HAP-1 (cell line): ENCODE measurements at regions not wholly inside any gene's neighbourhood (a gene's known extent, or its start where the extent isn't known, plus 50 kb on each side); places are given as distances from the start of the nearest gene placed in this dataset.

ENCODE experiments used
- DNase-seq, 2 experiments: peaks; one replicate each; pipeline ENCODE4 v3.0.0-alpha.2; 2016 to 2020; ENCODE audit warnings: low spot score in 2 of 2
- H3K27me3 ChIP-seq: fragments of 250-450 bp; sonication (Bioruptor Pico); 2 replicates; pipeline ENCODE4 v1.5.1; 2020; ENCODE audit warnings: low read depth, mild to moderate bottlenecking, moderate library complexity
- H3K36me3 ChIP-seq: fragments of 250-450 bp; sonication (Bioruptor Pico); replicated peaks from 2 replicates; pipeline ENCODE4 v1.5.1; 2020; ENCODE audit warnings: mild to moderate bottlenecking
- H3K4me1 ChIP-seq: fragments of 250-450 bp; sonication (Bioruptor Pico); 2 replicates; pipeline ENCODE4 v1.5.1; 2020; ENCODE audit warnings: mild to moderate bottlenecking
- H3K4me3 ChIP-seq: fragments of 250-450 bp; sonication (Bioruptor Pico); 2 replicates; pipeline ENCODE4 v1.5.1; 2020; ENCODE audit warnings: mild to moderate bottlenecking, moderate library complexity
- H3K9me3 ChIP-seq: fragments of 250-450 bp; sonication (Bioruptor Pico); 2 replicates; pipeline ENCODE4 v1.5.1; 2020; ENCODE audit warnings: mild to moderate bottlenecking, moderate library complexity
- in situ Hi-C: fragments of 300-500 bp; cut with MboI; formaldehyde crosslinking; loops from 3 replicates; pipeline ENCODE4 v1.14.3; 2020; ENCODE audit warnings: low sequenced_read_pairs, inconsistent platforms, mixed read lengths

DNA sequence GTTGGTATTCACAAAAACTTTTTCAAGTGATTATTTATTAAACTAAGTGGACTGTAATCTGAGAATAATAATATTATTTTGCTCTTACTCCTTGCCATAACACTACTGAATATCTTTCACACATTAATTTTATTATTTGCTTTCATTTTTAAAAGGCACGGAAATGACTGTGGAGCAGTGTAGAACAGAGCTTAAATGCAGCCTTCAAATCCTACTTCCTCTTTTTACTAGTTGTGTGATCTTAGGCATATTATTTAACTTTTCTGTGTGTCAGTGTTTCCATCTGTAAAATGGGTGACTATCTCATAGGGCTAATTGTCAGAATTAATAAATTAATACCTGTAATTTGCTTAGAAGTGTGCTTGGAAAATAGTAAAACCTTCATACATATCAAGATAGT lies 55.5 kb upstream of the SLC8A1 start:
- no peak for DNase-seq
- H3K36me3 ChIP-seq = no peaks in the 10 kb centered on the region
- in situ Hi-C loops = no loop called here
- H3K27me3 ChIP-seq = peaks cover 35% of the 10 kb centered on the region
- H3K4me1 ChIP-seq = no peaks in the 10 kb centered on the region
- H3K9me3 ChIP-seq = no peaks in the 10 kb centered on the region
- no peak overlapping the region for H3K4me3 ChIP-seq

DNA sequence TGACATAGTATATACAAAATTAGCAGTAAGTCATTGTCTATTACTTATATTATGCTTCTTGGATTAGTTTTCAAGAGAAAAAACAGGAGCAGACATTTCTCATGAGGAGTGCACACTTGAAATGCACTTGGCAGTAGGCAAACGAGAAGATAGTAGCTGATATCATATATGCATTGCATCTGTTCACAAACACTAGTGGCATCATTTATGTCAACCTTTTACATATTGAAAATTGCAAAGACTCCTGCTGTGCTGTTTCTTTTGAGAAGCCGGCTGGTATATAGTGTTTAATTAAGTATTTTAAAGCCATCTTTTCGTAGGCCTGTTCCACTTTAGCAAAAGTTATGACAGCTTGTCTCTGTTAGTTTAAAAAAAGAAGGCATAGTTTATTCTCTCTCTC lies 58.4 kb upstream of the SLC8A1 start:
- no peak for DNase-seq
- H3K4me3 ChIP-seq = no peak overlapping the region
- H3K27me3 ChIP-seq = peaks cover 27% of the 10 kb centered on the region
- in situ Hi-C loops = no loop called here
- H3K36me3 ChIP-seq = no peaks in the 10 kb centered on the region
- no peaks in the 10 kb centered on the region for H3K9me3 ChIP-seq
- no peaks in the 10 kb centered on the region for H3K4me1 ChIP-seq

DNA sequence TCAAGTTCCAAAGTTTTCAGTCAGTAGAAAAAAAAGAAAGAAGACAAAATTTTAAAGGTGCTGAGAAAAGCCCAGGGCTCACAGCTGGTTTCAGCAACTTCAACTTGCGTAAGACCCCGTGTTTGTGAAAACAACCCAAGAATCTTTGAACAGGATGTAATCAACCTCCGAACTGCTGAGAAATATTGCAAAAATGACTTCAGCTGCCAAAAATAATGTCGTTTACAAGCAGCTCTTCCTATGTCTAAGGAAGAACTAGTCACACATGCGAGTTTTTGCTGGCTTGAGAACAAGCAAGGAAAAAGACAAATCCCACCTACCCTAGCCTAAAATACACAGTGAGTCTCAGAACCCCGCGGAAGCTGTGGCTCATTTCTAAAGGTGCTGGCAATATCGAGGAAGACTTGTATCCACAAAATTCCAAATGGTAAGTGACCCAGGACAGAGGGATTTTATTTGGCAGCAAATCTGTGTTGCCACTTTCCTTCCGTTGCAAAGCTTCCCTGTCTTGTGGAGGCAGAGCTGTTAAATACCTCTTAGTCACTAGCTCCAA lies 59.8 kb upstream of the SLC8A1 start:
- Histone ChIP-seq H3K27me3 (peaks cover 23% of the 10 kb centered on the region), H3K9me3 (no peaks in the 10 kb centered on the region), H3K36me3 (no peaks in the 10 kb centered on the region), H3K4me1 (no peaks in the 10 kb centered on the region), H3K4me3 (no peak overlapping the region)
- in situ Hi-C loops = no loop called here
- DNase-seq = no peak

DNA sequence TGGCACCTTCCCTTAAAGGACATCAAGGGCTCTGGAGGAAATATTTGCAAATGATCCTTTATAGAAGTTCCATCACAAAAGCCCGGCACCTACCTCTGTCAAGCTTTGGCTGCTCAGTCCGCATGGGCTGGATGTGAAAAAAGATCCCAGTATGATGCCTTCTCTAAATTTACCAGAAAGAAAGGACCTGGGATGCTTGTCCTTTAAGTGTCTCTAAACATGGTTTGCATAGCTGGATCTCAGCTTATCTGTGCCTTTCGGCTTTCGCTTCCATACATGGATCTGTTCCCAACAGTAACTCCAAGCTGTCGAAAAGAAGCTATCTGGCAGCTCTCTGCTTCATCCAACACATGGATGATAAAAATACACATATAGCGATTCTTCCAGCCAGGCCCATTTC lies 60.4 kb upstream of the SLC8A1 start:
- Histone ChIP-seq H3K36me3 (no peaks in the 10 kb centered on the region), H3K4me1 (no peaks in the 10 kb centered on the region), H3K4me3 (no peak overlapping the region), H3K27me3 (peaks cover 23% of the 10 kb centered on the region), H3K9me3 (no peaks in the 10 kb centered on the region)
- DNase-seq = no peak
- in situ Hi-C loops = no loop called here

DNA sequence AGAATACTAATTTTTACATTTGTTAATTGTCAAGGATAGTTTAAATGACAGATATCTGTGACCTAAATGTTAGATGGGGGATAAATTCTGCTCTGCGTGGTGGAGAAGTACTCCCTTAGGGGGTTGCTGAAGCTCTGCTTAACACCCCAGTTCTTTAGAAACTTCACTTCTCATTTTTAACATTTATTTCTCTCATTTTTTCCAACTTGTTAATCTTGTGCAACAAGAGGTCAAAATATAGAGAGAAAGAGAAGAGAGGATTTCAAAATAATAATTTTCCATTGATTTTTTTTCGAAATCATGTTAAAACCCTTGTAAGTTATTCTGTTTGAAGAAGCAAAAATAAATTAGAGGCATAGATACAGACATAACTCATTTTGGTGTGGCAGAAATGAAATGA lies 61.3 kb upstream of the SLC8A1 start:
- no peak for DNase-seq
- H3K4me1 ChIP-seq = no peaks in the 10 kb centered on the region
- peaks cover 23% of the 10 kb centered on the region for H3K27me3 ChIP-seq
- H3K4me3 ChIP-seq = no peak overlapping the region
- H3K9me3 ChIP-seq = no peaks in the 10 kb centered on the region
- in situ Hi-C loops = no loop called here
- no peaks in the 10 kb centered on the region for H3K36me3 ChIP-seq

DNA sequence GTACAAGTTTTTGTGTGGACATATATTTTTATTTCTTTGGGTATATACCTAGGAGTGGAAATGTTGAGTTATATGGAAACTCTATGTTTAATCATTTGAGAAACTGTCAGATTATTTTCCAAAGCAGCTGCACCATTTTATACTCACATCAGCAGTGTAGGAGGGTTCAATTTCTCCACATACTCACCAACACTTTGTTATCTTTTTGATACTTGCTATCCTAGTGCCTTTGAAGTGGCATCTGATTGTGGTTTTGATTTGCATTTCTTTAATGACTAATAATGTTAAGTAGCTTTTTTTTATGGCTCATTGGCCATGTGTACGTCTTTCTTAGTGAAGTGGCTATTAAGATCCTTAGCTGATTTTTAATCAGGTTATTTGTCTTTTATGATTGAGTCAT lies 64.7 kb upstream of the SLC8A1 start:
- H3K9me3 ChIP-seq = no peaks in the 10 kb centered on the region
- no peaks in the 10 kb centered on the region for H3K4me1 ChIP-seq
- no peak for DNase-seq
- no peaks in the 10 kb centered on the region for H3K36me3 ChIP-seq
- in situ Hi-C loops = no loop called here
- H3K27me3 ChIP-seq = peaks cover 7% of the 10 kb centered on the region; the same call in 1 of the 2 replicates
- no peak overlapping the region for H3K4me3 ChIP-seq

DNA sequence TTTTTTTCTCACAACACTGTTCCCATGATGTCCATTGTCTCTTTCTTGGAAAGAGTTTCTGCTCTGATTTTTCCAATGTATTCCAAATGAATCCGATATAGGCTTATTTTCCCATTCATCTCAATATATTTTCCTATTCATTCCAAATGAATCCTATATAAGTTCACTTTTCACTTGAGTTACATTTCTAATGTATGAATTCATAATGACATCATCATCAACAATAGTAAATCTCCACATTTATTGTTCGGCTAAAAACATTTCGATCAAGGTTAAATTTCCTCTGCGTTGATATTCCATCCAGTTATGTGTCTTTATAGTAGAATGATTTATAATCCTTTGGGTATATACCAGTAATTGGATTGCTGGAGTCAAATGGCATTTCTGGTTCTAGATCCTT lies 76.7 kb upstream of the SLC8A1 start:
- peaks cover 8% of the 10 kb centered on the region for H3K4me1 ChIP-seq
- in situ Hi-C loops = no loop called here
- H3K27me3 ChIP-seq = peaks cover 9% of the 10 kb centered on the region
- DNase-seq = no peak
- no peak overlapping the region for H3K4me3 ChIP-seq
- H3K9me3 ChIP-seq = no peaks in the 10 kb centered on the region
- H3K36me3 ChIP-seq = no peaks in the 10 kb centered on the region

DNA sequence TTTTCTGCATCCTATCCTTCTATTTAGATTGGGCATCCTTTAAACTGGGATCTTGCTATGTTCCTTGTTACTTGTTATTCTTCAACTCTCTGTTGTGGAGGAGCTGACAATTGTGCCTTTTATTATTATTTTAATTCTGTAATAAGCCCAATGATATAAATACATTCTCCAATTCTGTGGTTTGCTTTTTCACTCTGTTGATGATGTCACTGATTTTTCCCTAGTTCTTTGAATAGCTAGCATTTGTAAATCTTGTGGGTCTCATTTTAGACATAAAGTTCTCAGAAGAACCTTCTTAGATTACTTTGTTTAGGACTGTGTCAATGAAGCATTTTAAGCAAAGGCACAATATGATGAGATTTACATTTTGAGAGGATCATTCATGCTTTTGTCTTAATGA lies 79.5 kb upstream of the SLC8A1 start:
- in situ Hi-C loops = no loop called here
- Histone ChIP-seq H3K9me3 (no peaks in the 10 kb centered on the region), H3K4me3 (no peak overlapping the region), H3K27me3 (0 out of 2 replicates have a peak, but pooled peaks cover 2% of the 10 kb centered on the region), H3K4me1 (peaks cover 21% of the 10 kb centered on the region), H3K36me3 (no peaks in the 10 kb centered on the region)
- DNase-seq = no peak

DNA sequence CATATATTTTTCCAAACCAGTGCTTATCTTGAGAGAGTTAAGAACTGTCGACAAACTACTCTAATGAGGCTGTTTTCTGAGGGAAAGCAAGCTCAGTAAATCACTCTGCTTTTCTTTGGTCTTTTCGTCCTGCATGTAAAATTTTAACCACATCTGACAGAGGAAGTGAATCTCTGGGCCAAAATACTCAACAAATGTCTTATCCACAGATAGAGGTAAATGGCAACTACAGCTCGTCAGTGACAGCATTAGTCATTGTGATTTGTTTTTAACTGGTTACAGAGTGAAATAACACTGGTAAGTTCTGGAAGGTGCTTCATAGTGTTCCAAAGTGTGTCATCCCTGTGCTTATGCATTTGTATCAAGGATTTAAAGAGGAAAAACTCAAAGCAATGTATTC lies 82.6 kb upstream of the SLC8A1 start:
- Histone ChIP-seq H3K9me3 (no peaks in the 10 kb centered on the region), H3K36me3 (no peaks in the 10 kb centered on the region), H3K4me3 (no peak overlapping the region), H3K4me1 (peaks cover 32% of the 10 kb centered on the region), H3K27me3 (0 out of 2 replicates have a peak, but pooled peaks cover 2% of the 10 kb centered on the region)
- DNase-seq = no peak
- in situ Hi-C loops = no loop called here

DNA sequence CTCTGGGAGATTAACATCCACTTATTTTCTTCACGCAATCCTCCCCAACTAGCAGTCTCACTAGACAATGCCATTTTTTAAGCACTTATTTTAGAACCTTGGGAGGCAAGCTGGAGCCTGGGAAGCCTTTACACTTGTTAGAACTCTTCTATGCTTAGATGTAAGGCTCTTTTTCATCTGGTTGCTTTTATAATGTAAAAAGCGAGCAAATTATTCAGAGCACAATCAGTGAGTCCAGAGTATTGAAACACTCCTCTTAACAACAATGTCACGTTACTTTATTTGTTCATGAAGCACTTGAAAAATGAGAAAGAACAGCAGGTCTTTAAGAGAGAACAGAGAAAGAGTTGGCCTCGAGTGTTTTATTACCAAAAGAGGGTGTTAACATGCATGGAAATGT lies 84.1 kb upstream of the SLC8A1 start:
- in situ Hi-C loops = no loop called here
- H3K9me3 ChIP-seq = no peaks in the 10 kb centered on the region
- H3K4me3 ChIP-seq = no peak overlapping the region
- H3K36me3 ChIP-seq = no peaks in the 10 kb centered on the region
- DNase-seq = peak; percentile 62 to 96
- H3K27me3 ChIP-seq = 0 out of 2 replicates have a peak, but pooled peaks cover 1% of the 10 kb centered on the region
- H3K4me1 ChIP-seq = peaks cover 32% of the 10 kb centered on the region

DNA sequence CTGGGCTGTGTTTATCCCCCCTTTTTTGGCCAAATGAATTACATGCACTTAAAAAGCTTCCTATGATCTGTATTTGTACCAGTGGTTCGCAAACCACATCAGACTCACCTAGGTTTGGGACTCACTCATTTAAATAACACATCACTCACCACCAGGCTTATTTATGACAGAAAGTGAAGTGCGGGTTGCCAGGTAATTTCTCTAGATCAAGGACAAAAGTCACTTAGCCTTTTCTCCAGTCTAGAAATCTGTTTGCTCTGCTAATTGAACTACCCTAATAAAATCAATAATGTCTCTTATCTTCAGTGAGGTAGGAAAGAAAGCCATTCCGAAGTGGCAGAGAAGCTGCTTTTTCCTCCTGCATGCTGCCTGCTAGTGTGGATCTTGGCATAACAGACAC lies 88.1 kb upstream of the SLC8A1 start:
- in situ Hi-C loops = no loop called here
- no peak for DNase-seq

DNA sequence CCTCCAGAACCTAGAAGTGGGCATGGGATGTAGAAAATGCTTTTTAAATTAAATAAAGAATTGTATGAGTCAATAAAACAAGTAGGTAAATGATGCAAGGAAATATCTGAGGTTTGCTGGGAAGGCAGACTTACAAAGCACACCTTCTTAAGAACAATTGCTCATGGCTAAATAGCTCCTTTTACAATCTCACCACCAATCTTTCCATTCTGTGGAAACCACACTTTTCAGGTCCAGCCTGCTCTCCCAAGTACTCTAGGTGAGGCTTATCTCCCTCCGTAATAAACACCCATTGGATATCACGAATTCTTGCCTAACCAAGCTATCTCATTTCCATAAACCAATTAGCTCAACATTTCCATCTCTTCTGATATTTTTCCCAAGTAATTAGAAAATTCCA lies 91.5 kb upstream of the SLC8A1 start:
- no peaks in the 10 kb centered on the region for H3K36me3 ChIP-seq
- in situ Hi-C loops = no loop called here
- no peak for DNase-seq

More for the DNA sequence above, 88.1 kb upstream of the SLC8A1 start:
- Histone ChIP-seq H3K4me3 (no peak overlapping the region), H3K27me3 (no peaks in the 10 kb centered on the region; the same call in 1 of the 2 replicates), H3K36me3 (no peaks in the 10 kb centered on the region), H3K9me3 (no peaks in the 10 kb centered on the region), H3K4me1 (peaks cover 18% of the 10 kb centered on the region)

DNA sequence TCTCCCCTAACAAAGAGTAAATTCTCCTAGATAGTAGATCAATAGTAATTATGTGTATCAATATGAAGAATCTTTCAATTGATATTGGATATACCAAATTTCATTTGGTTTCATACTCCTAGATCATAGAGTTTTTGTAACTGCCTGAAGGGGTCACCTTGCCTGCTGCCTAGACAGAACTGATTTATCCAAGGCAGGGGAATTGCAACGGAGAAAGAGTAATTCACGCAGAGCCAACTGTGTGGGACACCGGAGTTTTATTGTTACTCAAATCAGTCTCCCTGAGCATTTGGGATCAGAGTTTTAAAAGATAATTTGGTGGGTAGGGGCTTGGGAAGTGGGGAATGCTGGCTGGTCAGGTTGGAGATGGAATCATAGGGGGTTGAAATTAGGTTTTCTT lies 92.2 kb upstream of the SLC8A1 start:
- in situ Hi-C loops = no loop called here
- Histone ChIP-seq H3K36me3 (no peaks in the 10 kb centered on the region), H3K27me3 (no peaks in the 10 kb centered on the region; the same call in none of the 2 replicates), H3K4me3 (no peak overlapping the region), H3K4me1 (peaks cover 9% of the 10 kb centered on the region), H3K9me3 (no peaks in the 10 kb centered on the region; the same call in 1 of the 2 replicates)
- no peak for DNase-seq

More for the DNA sequence above, 91.5 kb upstream of the SLC8A1 start:
- no peak overlapping the region for H3K4me3 ChIP-seq
- no peaks in the 10 kb centered on the region; the same call in none of the 2 replicates for H3K27me3 ChIP-seq
- no peaks in the 10 kb centered on the region; the same call in 1 of the 2 replicates for H3K9me3 ChIP-seq
- peaks cover 9% of the 10 kb centered on the region for H3K4me1 ChIP-seq

DNA sequence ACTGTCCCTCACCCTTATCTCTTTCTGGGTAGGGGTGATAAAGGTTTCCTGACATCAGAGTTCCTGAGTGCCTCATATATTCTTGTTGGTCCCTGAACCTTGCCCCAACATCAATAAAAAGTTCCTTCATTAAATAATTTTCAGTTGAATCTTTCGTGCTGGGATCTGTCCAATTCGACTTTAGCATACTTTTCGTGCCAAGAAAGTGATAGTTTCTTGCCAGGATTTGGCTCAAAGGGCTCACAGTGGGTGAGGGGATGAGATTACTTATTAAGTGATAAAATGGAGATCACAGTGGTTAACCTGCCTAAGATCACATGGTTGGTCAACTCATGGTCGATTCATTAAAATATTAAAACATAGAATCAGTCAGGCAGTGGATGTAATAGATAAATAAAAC lies 93.8 kb upstream of the SLC8A1 start:
- Histone ChIP-seq H3K4me3 (no peak overlapping the region), H3K27me3 (no peaks in the 10 kb centered on the region; the same call in none of the 2 replicates), H3K9me3 (no peaks in the 10 kb centered on the region; the same call in 1 of the 2 replicates), H3K4me1 (peaks cover 9% of the 10 kb centered on the region), H3K36me3 (no peaks in the 10 kb centered on the region)
- in situ Hi-C loops = no loop called here
- DNase-seq = no peak
